HG03103 (cell line): ENCODE measurements at regions not wholly inside any gene's neighbourhood (a gene's known extent, or its start where the extent isn't known, plus 50 kb on each side); places are given as distances from the start of the nearest gene placed in this dataset.
"Not testable (repeated sequence)": the region's sequence is repeated elsewhere in the genome, so short reads cannot be mapped to it uniquely, and the experiment has no call there.

Experiments used
- ATAC-seq: cut with Tn5 transposase; IDR thresholded peaks from one replicate; pipeline ENCODE4 v1.9.1; 2021; ENCODE audit warnings: low read depth; ENCODE audit not compliant: unreplicated experiment

GRCh38 chr6:150733726-150734125, 131.8 kb upstream of the MTHFD1L start:
- no peak for ATAC-seq

- ATAC-seq, result no peak
These were observed 131.3 kb upstream of the MTHFD1L start for GRCh38 chr6:150734235-150734634.

- ATAC-seq, result no peak
These were observed 130.1 kb upstream of the MTHFD1L start for GRCh38 chr6:150735341-150735851.

DNA sequence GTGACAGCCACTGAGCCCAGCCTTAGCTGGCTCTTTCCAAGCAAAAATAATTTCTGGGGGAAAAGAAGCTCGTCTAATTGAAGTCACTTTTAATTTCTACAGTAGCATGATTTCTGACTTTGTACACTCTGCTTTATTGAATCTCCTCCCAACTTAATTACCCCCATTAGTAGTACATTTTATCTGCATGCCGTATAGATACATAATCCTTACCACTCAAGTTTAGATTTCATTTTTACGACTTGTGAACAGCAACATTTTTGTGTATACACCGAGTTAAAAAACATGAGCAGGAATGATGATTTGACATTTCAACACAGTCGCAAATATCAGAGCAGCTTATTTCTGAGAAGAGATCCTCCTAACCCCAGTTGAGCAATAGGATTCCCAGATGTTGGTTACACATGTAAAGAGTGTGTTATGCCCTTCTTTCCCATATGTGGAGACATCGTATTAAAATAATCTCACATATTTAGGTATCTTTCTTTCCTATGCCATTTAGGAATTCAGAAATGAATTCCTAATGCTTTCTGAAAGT, 127.3 kb upstream of the MTHFD1L start:
- no peak for ATAC-seq

GRCh38 chr6:150739711-150740349, 125.7 kb upstream of the MTHFD1L start:
- no peak for ATAC-seq

GRCh38 chr6:150740453-150740852, 125.0 kb upstream of the MTHFD1L start:
- no peak for ATAC-seq

- no peak for ATAC-seq
These were observed 123.8 kb upstream of the MTHFD1L start for GRCh38 chr6:150741633-150742200.

DNA sequence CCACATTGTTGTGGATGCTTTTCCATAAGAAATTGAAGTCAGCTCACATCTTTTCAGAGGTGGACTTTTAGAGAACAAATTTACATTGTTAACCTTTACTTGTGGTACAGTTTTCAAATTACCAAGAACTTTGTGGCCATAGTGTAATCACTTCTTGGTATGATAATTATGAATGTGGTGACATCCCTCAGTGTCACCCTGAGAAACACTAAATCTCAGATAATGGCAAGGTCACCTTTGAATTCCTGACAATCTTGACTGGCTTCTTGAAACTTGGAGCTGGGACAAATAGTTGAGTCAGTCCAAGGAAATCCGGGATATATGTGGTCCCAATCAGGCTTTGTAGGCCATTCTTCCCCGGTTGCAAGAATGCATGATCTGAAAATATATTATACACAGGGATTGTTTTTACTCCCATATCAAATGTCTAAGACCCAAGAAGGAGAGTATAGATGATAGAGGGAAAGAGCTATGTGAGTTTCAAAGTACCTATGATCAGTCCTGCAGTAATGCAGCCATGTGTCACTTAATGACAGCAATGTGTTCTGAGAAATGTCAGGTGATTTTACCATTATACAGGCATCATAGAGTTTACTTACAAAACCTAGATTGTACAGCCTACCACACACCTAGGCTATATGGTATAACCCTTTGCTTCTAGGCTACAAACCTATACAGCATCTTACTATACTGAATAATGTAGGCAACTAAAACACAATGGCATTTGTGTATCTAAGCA, 120.8 kb upstream of the MTHFD1L start:
- no peak for ATAC-seq

GRCh38 chr6:150745896-150746295, 119.6 kb upstream of the MTHFD1L start:
- ATAC-seq, result no peak

GRCh38 chr6:150747155-150747554, 118.3 kb upstream of the MTHFD1L start:
- ATAC-seq, result no peak

DNA sequence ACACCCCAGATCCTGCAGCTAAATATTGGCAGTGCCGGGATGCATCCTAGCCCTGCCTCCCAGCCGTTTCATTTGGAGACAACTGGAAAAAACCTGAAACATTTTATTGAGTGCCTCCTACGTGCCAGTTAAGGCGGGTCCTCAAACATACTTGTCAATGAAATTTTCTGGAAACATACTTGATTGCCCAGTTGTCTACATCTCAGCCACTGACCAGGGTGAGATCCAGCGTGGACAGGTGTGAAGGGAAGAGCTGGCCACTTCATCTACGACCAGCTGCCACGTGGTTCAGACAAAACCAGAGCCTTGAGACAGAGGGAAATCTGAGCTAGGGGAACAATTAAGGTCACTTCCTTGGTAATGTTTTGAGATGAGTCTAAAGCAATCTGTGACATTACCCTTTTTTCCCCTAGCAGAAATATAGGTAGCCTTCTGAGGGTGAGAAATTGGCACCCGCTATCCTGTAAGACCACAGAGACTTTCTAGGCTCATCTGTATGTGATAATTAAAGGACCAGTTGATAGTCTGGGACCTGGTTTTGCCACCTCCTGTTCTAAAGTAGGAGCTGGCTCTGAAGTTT, 116.3 kb upstream of the MTHFD1L start:
- no peak for ATAC-seq

DNA sequence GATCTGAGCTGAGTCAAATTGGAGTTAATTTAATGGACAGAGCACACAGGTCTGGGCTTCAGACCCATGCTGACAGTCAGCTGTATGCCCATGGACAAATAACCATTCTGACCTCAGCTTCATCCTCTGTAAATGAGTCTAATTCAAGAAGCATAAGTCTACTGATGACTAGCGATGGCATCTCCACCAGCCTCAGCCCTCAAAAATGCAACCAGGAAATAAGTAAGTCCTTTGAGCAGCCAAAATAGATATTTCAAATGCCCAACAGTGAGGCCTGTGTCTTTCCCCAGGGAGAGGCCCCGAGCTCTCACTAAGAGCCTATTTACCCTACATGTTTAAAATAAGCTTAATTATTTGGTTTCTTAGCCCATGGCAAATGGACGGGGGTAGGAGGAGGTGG, 114.2 kb upstream of the MTHFD1L start:
- ATAC-seq, result no peak

- no peak for ATAC-seq
These were observed 113.1 kb upstream of the MTHFD1L start for GRCh38 chr6:150752409-150752808.

- ATAC-seq, result no peak
These were observed 112.0 kb upstream of the MTHFD1L start for GRCh38 chr6:150753371-150754064.

DNA sequence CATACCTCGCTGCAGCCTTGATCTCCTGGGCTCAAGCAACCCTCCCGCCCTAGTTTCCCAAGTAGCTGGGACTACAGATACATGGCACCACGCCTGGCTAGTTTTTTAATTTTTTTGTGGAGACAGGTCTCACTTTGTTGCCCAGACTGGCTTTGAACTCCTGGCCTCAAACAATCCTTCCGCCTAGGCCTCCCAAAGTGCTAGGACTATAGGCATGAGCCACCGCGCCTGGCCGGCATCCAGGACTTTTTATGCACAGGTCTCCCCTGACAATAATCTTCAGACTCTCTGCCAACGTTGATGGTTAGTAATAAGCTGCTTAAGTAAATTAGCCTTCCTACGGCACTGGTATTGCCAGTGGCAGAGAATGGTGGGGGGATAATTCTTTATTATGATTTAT, 110.5 kb upstream of the MTHFD1L start:
- ATAC-seq, result no peak

DNA sequence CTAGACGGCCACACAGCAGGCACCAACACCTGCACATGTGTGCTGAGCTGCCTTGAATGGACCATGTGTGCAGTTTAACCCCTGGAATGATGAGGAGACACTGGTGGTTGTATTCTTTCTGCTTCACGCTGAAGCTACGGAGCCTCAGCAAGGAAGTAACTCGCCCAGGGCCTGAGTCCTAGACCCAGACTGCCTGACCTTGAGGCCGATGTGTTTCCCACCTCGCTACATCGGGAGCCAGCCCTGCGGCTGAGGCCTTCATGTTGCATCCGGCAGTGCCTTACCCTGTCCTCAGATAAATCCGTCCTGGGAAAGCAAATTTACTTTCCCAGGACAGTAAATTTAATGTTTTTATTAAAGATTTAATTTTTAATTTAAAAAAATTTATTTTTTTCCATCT, 110.0 kb upstream of the MTHFD1L start:
- no peak for ATAC-seq

- no peak for ATAC-seq
These were observed 109.3 kb upstream of the MTHFD1L start for GRCh38 chr6:150756173-150756572.

GRCh38 chr6:150757807-150758206, 107.7 kb upstream of the MTHFD1L start:
- ATAC-seq, result not testable (repeated sequence)

GRCh38 chr6:150759483-150759882, 106.0 kb upstream of the MTHFD1L start:
- no peak for ATAC-seq

DNA sequence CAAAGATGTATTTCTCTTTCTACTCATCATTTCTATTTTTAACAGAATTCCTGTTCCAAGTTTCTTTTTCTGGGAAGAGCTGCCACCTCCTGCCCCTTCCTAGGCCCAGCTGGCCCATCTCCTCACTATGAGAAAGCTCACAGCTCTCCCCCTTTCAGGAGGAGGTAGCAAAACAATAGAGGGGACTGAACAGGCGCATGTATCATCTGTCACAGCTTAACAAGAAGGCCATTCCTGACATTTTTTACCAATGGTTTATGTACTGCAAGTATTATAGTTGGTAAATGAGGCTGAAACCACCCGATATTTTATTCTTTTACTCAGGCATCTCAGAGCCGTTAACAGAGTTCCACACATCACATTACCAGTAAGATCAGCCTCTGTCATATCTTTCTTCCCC, 103.7 kb upstream of the MTHFD1L start:
- ATAC-seq, result no peak
